ENCODE measurements at regions not wholly inside any gene's neighbourhood (a gene's known extent, or its start where the extent isn't known, plus 50 kb on each side); places are given as distances from the start of the nearest gene placed in this dataset.
"Not testable (repeated sequence)": the region's sequence is repeated elsewhere in the genome, so short reads cannot be mapped to it uniquely, and the experiment has no call there.

GRCh38 chr5:99866740-99867139 is 668.4 kb upstream of the FAM174A start:
- DNase-seq: no peak

GRCh38 chr5:99865159-99865558 is 670.0 kb upstream of the FAM174A start:
- no peak for DNase-seq

- no peak for DNase-seq
Observed at GRCh38 chr5:99835791-99836190, 699.4 kb upstream of the FAM174A start.

- DNase-seq: no peak
Observed at GRCh38 chr5:99827136-99827535, 708.0 kb upstream of the FAM174A start.

GRCh38 chr5:99817796-99818195 is 717.4 kb upstream of the FAM174A start:
- DNase-seq: no peak

- no peak for DNase-seq
Observed at GRCh38 chr5:99814321-99815063, 720.7 kb upstream of the FAM174A start.

GRCh38 chr5:99808657-99809230 is 726.4 kb upstream of the FAM174A start:
- no peak for DNase-seq

- DNase-seq: no peak
Observed at GRCh38 chr5:99807346-99807745, 727.8 kb upstream of the FAM174A start.

GRCh38 chr5:99795031-99795430 is 740.1 kb upstream of the FAM174A start:
- DNase-seq: no peak

GRCh38 chr5:99788482-99788881 is 746.7 kb upstream of the FAM174A start:
- no peak for DNase-seq

- DNase-seq: no peak
Observed at GRCh38 chr5:99775189-99775588, 760.0 kb upstream of the FAM174A start.

- DNase-seq: no peak
Observed at GRCh38 chr5:99773290-99773689, 761.9 kb upstream of the FAM174A start.

- DNase-seq: no peak
Observed at GRCh38 chr5:99771296-99771695, 763.9 kb upstream of the FAM174A start.

- DNase-seq: no peak
Observed at GRCh38 chr5:99765011-99765410, 770.2 kb upstream of the FAM174A start.

GRCh38 chr5:99763021-99763774 is 772.0 kb upstream of the FAM174A start:
- DNase-seq: no peak

- DNase-seq: no peak
Observed at GRCh38 chr5:99747342-99747741, 787.8 kb upstream of the FAM174A start.

- DNase-seq: not testable (repeated sequence)
Observed at GRCh38 chr5:99733146-99733545, 802.0 kb upstream of the FAM174A start.

GRCh38 chr5:99730653-99731052 is 801.8 kb upstream of the CHD1 start:
- not testable (repeated sequence) for DNase-seq

- DNase-seq: no peak
Observed at GRCh38 chr5:99724732-99725290, 796.0 kb upstream of the CHD1 start.

- DNase-seq: no peak
Observed at GRCh38 chr5:99721506-99721905, 792.7 kb upstream of the CHD1 start.

- no peak for DNase-seq
Observed at GRCh38 chr5:99715921-99716320, 787.1 kb upstream of the CHD1 start.

- no peak for DNase-seq
Observed at GRCh38 chr5:99706160-99706559, 777.4 kb upstream of the CHD1 start.

GRCh38 chr5:99702565-99702964 is 773.8 kb upstream of the CHD1 start:
- no peak for DNase-seq

GRCh38 chr5:99694884-99695283 is 766.1 kb upstream of the CHD1 start:
- no peak for DNase-seq

Data from right forelimb (tissue), 1 donor.